GM12872 (cell line): ENCODE measurements at regions not wholly inside any gene's neighbourhood (a gene's known extent, or its start where the extent isn't known, plus 50 kb on each side); places are given as distances from the start of the nearest gene placed in this dataset.

Source experiments
- CTCF ChIP-seq: IDR thresholded peaks from 3 replicates; pipeline ENCODE4 v1.5.1; 2011; ENCODE audit warnings: low read depth, mild to moderate bottlenecking, low read length, moderate library complexity; ENCODE audit not compliant: insufficient read depth

- no peak for TF ChIP-seq CTCF
These were observed 71.3 kb downstream of the RPE65 start for GRCh38 chr1:68378296-68379084.

GRCh38 chr1:68377098-68377497, 72.7 kb downstream of the RPE65 start:
- TF ChIP-seq CTCF = no peak

- TF ChIP-seq CTCF = no peak
These were observed 73.3 kb downstream of the RPE65 start for GRCh38 chr1:68376441-68376840.

GRCh38 chr1:68375919-68376318, 73.8 kb downstream of the RPE65 start:
- no peak for TF ChIP-seq CTCF

GRCh38 chr1:68373173-68373572, 76.6 kb downstream of the RPE65 start:
- no peak for TF ChIP-seq CTCF

GRCh38 chr1:68372487-68372886, 77.3 kb downstream of the RPE65 start:
- no peak for TF ChIP-seq CTCF

GRCh38 chr1:68370101-68370915, 79.4 kb downstream of the RPE65 start:
- no peak for TF ChIP-seq CTCF
